HG03095 (cell line): ENCODE measurements at regions not wholly inside any gene's neighbourhood (a gene's known extent, or its start where the extent isn't known, plus 50 kb on each side); places are given as distances from the start of the nearest gene placed in this dataset.
"Not testable (repeated sequence)": the region's sequence is repeated elsewhere in the genome, so short reads cannot be mapped to it uniquely, and the experiment has no call there.

ENCODE experiments used
- ATAC-seq: cut with Tn5 transposase; IDR thresholded peaks from one replicate; pipeline ENCODE4 v1.9.1; 2021; ENCODE audit warnings: moderate library complexity; ENCODE audit not compliant: unreplicated experiment

- no peak for ATAC-seq
Measured at GRCh38 chr7:3135626-3136025, 92.0 kb upstream of the CARD11 start.

GRCh38 chr7:3138206-3138605 lies 94.5 kb upstream of the CARD11 start:
- no peak for ATAC-seq

- ATAC-seq, result no peak
Measured at GRCh38 chr7:3138997-3139396, 95.3 kb upstream of the CARD11 start.

- no peak for ATAC-seq
Measured at GRCh38 chr7:3140834-3141233, 97.2 kb upstream of the CARD11 start.

- no peak for ATAC-seq
Measured at GRCh38 chr7:3141326-3141725, 97.7 kb upstream of the CARD11 start.

GRCh38 chr7:3143869-3144775 lies 100.5 kb upstream of the CARD11 start:
- ATAC-seq, result no peak

GRCh38 chr7:3144776-3145125 lies 101.1 kb upstream of the CARD11 start:
- not testable (repeated sequence) for ATAC-seq

GRCh38 chr7:3146571-3147226 lies 103.0 kb upstream of the CARD11 start:
- no peak for ATAC-seq

GRCh38 chr7:3148471-3148870 lies 104.8 kb upstream of the CARD11 start:
- ATAC-seq, result not testable (repeated sequence)

- ATAC-seq, result no peak
Measured at GRCh38 chr7:3149231-3149995, 105.7 kb upstream of the CARD11 start.

GRCh38 chr7:3150027-3150426 lies 106.4 kb upstream of the CARD11 start:
- no peak for ATAC-seq

- ATAC-seq, result no peak
Measured at GRCh38 chr7:3151784-3152183, 108.1 kb upstream of the CARD11 start.

- no peak for ATAC-seq
Measured at GRCh38 chr7:3152714-3153113, 109.0 kb upstream of the CARD11 start.

GRCh38 chr7:3153118-3153517 lies 109.5 kb upstream of the CARD11 start:
- ATAC-seq, result no peak

GRCh38 chr7:3154317-3154716 lies 110.7 kb upstream of the CARD11 start:
- ATAC-seq, result no peak

GRCh38 chr7:3154881-3155494 lies 111.3 kb upstream of the CARD11 start:
- no peak for ATAC-seq

- ATAC-seq, result no peak
Measured at GRCh38 chr7:3156508-3156907, 112.8 kb upstream of the CARD11 start.

- ATAC-seq, result no peak
Measured at GRCh38 chr7:3157566-3158287, 114.1 kb upstream of the CARD11 start.

- no peak for ATAC-seq
Measured at GRCh38 chr7:3158341-3158760, 114.7 kb upstream of the CARD11 start.

GRCh38 chr7:3159039-3159438 lies 115.4 kb upstream of the CARD11 start:
- no peak for ATAC-seq

- no peak for ATAC-seq
Measured at GRCh38 chr7:3159445-3159844, 115.8 kb upstream of the CARD11 start.
